HTR-8/SVneo (cell line): ENCODE measurements at regions not wholly inside any gene's neighbourhood (a gene's known extent, or its start where the extent isn't known, plus 50 kb on each side); places are given as distances from the start of the nearest gene placed in this dataset.
A peak's percentile ranks its signal among the peaks of the same experiment; 100 is the strongest.

Experiments
- DNase-seq: peaks from one replicate; pipeline ENCODE4 v3.0.0; 2011; ENCODE audit warnings: low spot score, mixed read lengths; ENCODE audit not compliant: insufficient read length
- FAIRE-seq: peaks from 2 replicates; lab custom pipeline; 2011; peaks lifted over from hg19 to GRCh38; lab: Jason Lieb, UNC

- no peak for DNase-seq
- no peak for FAIRE-seq
Observed at GRCh38 chr2:120677696-120678247, 57.9 kb upstream of the GLI2 start.

- no peak for FAIRE-seq
- DNase-seq: no peak
Observed at GRCh38 chr2:120678251-120678650, 57.4 kb upstream of the GLI2 start.

- FAIRE-seq (no peak), DNase-seq (no peak)
Observed at GRCh38 chr2:120678926-120679325, 56.7 kb upstream of the GLI2 start.

DNA sequence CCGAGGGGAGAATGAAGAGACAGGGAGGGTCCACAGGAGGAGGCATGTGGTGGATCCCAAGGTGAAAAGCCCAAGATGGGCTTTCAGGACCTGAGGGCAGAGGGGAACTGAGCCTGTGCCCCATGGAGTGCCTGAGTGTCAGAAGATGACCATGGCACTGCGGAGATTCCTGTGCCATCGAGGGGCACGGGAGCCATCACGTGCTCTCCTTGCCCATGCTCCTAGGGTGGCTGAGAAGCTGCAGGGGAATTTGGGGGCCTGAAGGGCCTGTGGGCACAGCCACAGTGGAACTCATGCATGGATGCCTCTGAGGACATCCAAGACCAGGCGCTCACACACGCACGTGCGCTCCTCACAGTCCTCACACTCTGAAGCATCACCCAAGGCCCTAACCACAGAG, 56.1 kb upstream of the GLI2 start:
- no peak for DNase-seq
- FAIRE-seq: no peak

GRCh38 chr2:120680136-120680761, 55.4 kb upstream of the GLI2 start:
- DNase-seq: peak; percentile 84
- FAIRE-seq: peak; percentile 74

DNA sequence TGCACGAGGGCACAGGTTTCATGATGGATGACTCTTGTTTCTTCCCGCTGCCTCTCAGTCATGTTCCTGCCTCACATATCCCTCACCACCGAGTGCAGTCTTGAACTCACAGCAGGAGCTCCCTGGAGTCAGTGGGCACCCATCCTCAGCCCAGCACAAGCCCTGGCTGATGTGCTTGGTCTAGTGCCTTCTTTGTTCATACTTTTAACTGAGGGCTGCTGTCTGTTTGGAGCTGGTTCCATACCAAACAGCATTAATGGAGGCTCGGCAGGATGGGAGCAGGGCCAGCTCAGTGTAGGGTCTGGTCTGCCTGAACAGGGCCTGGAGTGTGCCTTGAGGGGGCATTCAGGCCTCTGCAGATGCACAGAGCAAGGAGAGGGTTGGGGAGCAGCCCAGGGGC, 54.5 kb upstream of the GLI2 start:
- FAIRE-seq: no peak
- DNase-seq: no peak

DNA sequence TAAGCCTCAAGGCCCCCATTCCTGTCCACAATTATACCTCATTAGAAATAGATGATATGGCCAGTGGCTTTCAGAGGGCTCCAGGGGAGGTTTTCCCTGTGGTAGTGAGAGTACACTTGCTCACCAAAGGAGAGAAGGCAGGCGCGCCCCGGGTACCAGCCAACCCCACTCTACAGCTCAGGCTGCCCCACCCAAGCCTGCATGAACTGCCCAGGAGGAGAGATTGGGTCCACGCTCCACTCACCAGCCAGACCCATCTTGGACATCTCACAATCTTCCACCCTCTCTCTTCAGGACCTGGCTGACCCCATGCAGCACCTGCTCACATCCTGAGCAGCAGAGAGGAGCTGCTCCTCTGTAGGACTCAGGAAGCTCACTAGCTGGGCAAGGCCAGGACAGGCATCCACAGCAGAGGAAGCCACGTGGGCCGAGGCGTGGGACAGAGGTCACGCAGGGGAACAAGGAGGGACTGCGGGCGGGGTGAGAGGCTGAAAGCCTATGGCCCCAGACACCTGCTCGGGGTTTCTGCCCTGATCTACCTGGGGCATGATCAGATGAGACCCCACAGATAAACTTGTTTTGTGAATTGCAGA, 53.9 kb upstream of the GLI2 start:
- no peak for DNase-seq
- no peak for FAIRE-seq

DNA sequence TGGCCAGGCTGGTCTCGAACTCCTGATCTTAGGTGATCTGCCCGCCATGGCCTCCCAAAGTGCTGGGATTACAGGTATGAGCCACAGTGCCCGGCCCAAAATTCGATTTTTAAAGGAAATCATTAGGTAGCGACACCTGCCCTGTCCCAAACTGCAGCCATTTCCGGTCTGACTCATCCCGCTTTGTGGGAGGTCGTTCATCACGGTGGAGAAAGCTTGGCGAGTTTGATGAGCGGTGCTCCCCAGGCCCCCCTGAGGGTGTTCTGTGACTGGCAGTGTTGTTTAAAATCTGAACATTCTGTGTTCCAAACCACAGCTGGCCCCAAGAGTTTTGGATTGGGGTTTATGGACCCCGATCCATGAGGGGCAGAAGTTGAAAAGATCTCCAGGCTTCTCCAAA, 53.0 kb upstream of the GLI2 start:
- no peak for FAIRE-seq
- DNase-seq: no peak

DNA sequence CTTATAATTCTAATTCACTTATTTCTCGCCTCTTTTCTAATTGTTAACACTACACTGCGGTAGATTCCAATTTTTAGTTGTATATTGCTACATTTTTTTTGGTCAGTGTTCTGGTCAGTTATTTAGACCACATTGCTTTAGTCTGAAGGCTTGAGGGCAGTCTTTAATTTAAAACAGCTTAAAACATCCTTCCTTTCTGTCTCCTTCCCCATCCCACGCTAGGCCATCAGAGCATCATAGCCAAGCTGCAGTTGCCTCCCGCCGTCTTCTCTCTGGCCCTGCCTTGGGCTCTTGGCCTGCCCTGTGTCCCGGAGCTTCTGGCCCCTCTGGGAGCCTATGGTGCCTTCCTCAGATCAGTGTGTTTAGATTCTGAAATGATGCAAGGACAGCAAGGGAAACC, 52.6 kb upstream of the GLI2 start:
- FAIRE-seq (no peak), DNase-seq (no peak)

DNA sequence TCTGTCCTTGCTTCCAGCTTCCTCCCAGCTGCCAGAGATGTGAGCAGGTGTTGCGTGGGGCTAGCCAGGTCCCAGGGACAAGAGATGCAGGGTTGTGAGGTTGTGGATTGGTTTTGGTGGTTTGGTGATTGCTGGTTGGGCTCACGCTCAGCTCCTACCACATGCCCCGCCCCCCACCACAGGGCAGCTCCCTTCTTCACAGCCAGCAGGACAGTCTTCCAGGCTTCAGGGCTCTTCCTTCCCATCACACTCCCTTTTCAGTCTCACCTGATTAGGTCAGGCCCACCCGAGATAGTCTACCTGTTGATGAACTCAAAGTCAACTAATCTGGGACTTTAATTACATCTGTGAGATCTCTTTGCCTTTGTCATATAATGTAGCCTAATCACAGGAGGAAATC, 52.0 kb upstream of the GLI2 start:
- DNase-seq: no peak
- no peak for FAIRE-seq

DNA sequence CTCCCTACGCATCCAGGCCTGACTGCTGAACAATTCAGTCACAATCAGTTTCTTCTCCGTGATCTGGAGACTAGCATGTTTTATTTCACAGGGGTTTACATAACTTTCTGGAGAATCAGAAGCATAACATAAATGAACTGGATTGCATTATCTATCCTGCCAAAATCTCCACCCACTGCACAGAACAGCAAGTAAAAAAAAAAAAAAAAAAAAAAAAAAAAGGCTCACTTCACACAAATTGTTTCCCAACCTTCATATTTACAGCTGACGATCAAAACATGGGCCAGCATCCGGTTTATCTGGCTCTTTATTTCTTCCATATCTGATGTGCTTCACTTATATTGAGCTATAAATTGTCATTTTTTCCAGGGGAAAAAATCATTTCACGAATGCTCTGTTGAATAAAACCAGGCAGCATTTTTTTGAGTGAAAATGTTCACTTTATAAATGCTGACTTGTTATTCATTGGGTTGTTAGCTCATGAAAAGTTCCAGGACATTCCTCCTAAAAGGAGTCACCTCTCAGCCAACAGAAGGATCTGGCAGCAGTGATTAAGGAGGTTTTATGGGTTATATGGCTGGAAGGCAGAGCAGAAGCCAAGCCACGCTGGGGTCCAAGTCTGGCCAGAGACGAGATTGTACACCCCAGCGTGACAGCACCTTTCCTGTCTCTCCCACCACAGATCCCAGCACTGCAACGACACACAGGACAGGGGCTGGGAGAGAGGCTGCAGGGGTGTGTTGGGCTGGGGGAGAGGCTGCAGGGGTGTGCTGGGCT, 51.2 kb upstream of the GLI2 start:
- no peak for DNase-seq
- no peak for FAIRE-seq

GRCh38 chr2:120685066-120685973, 50.3 kb upstream of the GLI2 start:
- FAIRE-seq: no peak

More at GRCh38 chr2:120685066-120685973, 50.3 kb upstream of the GLI2 start:
- no peak for DNase-seq
